ENCODE measurements at regions not wholly inside any gene's neighbourhood (a gene's known extent, or its start where the extent isn't known, plus 50 kb on each side); places are given as distances from the start of the nearest gene placed in this dataset.

DNA sequence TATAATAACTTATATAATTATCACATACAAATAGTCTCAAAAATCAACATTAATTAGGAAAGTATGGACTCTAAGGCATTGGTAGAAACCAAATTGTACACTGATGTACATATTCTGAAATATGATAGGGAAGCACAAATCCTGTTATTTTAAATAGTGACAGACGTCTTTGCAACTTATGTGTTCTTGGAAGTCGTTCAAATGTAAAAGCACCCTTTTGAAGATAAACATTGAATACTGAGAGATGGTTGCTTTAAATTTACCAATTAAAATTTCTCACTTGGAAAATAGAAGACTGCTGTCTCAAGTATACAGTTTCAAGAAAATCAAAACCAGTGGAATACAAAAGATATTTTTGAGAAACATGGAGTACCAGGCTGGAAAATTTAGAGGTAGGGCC is 457.4 kb upstream of the NUDT12 start:
- Histone ChIP-seq H2BK12ac (ENCODE audit: insufficient read length, low read depth, low read length) (no peak overlapping the region), H2BK15ac (ENCODE audit: low read depth, low read length) (no peak overlapping the region)

More for the DNA sequence above, 457.4 kb upstream of the NUDT12 start:
- Histone ChIP-seq H2BK120ac (ENCODE audit: low read depth, low read length, poor library complexity, severe bottlenecking) (no peak overlapping the region), H4K91ac (ENCODE audit: insufficient read length, low read depth, low read length) (no peak overlapping the region), H2BK5ac (ENCODE audit: insufficient read length, low read length) (no peak overlapping the region), H3K79me1 (ENCODE audit: insufficient read depth, low read depth, low read length, poor library complexity, severe bottlenecking) (no peaks in the 10 kb centered on the region), H4K8ac (replicated peaks; ENCODE audit: insufficient read length, low read depth, low read length) (no peak overlapping the region), H3K27me3 (ENCODE audit: insufficient read depth, low read length) (no peaks in the 10 kb centered on the region), H3K9ac (ENCODE audit: extremely low read depth, insufficient read length, low read length) (no peak overlapping the region), H3K4me1 (ENCODE audit: insufficient read depth, low read length) (no peaks in the 10 kb centered on the region), H3K18ac (ENCODE audit: insufficient read length, low read depth, low read length) (no peak overlapping the region), H3T11ph (ENCODE audit: low read length) (no peak overlapping the region), H2AFZ (ENCODE audit: low read length) (no peak overlapping the region), H3K27ac (ENCODE audit: insufficient read length, low read depth, low read length) (no peak overlapping the region), H2AK5ac (ENCODE audit: insufficient read length, low read length) (no peak overlapping the region), H2BK20ac (ENCODE audit: low read depth, low read length, poor library complexity, severe bottlenecking) (no peak overlapping the region), H4K5ac (ENCODE audit: insufficient read length, low read depth, low read length) (no peak overlapping the region), H4K20me1 (ENCODE audit: control insufficient read depth, insufficient read depth, insufficient read length) (no peaks in the 10 kb centered on the region), H3K23me2 (ENCODE audit: insufficient read length, low read depth, low read length, poor library complexity, severe bottlenecking) (no peaks in the 10 kb centered on the region), H3K23ac (ENCODE audit: insufficient read length, low read depth, low read length) (no peak overlapping the region), H3K79me2 (ENCODE audit: insufficient read depth, low read length) (no peaks in the 10 kb centered on the region), H3K4ac (ENCODE audit: low read depth, low read length) (no peak overlapping the region), H3K14ac (ENCODE audit: insufficient read depth, low read length) (no peak overlapping the region), H3K56ac (ENCODE audit: insufficient read length, low read depth, low read length) (no peak overlapping the region), H3K9me3 (ENCODE audit: control insufficient read depth, low read depth, low read length) (no peaks in the 10 kb centered on the region), H3K4me2 (ENCODE audit: insufficient read depth, insufficient read length, low read length) (no peak overlapping the region)
- no peaks in the 10 kb centered on the region for H3K4me1 Mint-ChIP-seq
- no CpG with 5 or more reads among the region's 2 CpGs for WGBS (ENCODE audit: extremely low coverage, insufficient read length, low lambda C conversion rate)
- H3K9me3 Mint-ChIP-seq, result peaks cover 11 to 16% of the 10 kb centered on the region in 2 experiments; a peak in 4 of 5 replicates
- no peak overlapping the region for H3K27ac Mint-ChIP-seq
- no peak for DNase-seq
- no peak overlapping the region for H3K4me3 Mint-ChIP-seq
- no peaks in the 10 kb centered on the region for H3K27me3 Mint-ChIP-seq (ENCODE audit: low read depth)
- TF ChIP-seq, protein P1, sequence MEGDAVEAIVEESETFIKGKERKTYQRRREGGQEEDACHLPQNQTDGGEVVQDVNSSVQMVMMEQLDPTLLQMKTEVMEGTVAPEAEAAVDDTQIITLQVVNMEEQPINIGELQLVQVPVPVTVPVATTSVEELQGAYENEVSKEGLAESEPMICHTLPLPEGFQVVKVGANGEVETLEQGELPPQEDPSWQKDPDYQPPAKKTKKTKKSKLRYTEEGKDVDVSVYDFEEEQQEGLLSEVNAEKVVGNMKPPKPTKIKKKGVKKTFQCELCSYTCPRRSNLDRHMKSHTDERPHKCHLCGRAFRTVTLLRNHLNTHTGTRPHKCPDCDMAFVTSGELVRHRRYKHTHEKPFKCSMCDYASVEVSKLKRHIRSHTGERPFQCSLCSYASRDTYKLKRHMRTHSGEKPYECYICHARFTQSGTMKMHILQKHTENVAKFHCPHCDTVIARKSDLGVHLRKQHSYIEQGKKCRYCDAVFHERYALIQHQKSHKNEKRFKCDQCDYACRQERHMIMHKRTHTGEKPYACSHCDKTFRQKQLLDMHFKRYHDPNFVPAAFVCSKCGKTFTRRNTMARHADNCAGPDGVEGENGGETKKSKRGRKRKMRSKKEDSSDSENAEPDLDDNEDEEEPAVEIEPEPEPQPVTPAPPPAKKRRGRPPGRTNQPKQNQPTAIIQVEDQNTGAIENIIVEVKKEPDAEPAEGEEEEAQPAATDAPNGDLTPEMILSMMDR (conservative IDR thresholded peaks at IDR 0.05), result no peak
- H3K36me3 Mint-ChIP-seq (ENCODE audit: insufficient read depth in 1 of 3, low read depth in 3 of 3), result peaks cover 8 to 19% (median 9%) of the 10 kb centered on the region in 3 experiments
